ENCODE measurements at regions not wholly inside any gene's neighbourhood (a gene's known extent, or its start where the extent isn't known, plus 50 kb on each side); places are given as distances from the start of the nearest gene placed in this dataset.

GRCh38 chr17:34140006-34140405 lies 115.1 kb upstream of the CCL2 start:
- no peak for DNase-seq (ENCODE audit: low spot score)

GRCh38 chr17:34141590-34141989 lies 113.5 kb upstream of the CCL2 start:
- DNase-seq (ENCODE audit: low spot score) = no peak

- no peak for DNase-seq (ENCODE audit: low spot score)
Measured at GRCh38 chr17:34143430-34143829, 111.7 kb upstream of the CCL2 start.

DNA sequence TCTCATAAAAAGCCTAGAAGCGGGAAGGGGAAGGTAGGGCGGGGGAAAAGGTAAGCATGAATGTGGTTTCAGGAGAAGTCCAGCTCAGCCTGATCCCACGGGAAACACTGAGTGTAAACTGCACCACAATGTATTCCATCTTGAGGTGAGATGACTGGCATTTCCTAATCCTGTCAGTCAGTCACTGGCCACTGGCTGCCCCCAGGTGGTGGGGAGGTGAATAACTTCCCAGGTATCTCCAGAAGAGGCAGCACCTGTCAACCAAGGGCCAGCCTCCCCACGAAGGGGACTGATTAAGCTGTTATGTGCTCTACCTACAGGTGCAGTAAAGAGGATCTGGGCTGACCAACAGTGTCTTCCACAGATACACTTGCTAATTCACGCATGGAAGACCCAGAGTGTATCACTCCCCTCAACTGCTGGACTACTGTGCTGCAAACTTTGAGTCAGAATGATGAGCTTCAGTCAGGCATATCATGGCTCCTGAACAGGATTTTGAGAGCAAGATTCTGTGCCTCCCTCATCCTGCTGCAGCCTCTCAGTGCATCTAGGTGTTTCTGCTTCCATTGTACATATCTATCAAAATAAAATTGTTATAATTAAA lies 108.5 kb upstream of the CCL2 start:
- DNase-seq (ENCODE audit: low spot score) = peak; percentile 78

DNA sequence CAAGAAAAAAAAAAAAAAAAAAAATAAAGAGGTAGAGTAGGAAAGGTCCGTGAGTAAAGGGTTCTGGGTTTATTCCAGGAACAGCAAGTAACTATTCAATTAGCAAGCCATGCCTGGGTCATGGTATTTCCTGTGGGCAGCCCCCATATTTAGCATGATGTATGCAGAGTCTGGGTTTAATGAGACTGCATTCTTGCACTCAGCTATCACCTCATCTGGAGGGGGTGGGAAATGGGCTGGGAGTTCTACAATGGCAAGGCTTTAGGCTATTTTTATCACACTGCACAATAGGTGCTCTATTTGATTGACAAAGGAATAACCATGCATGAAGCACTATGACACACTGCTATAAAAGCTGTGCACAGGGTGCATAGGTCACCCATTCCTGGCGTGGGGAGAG lies 104.0 kb upstream of the CCL2 start:
- peak; percentile 30 for DNase-seq (ENCODE audit: low spot score)

GRCh38 chr17:34153991-34154390 lies 101.1 kb upstream of the CCL2 start:
- no peak for DNase-seq (ENCODE audit: low spot score)

DNA sequence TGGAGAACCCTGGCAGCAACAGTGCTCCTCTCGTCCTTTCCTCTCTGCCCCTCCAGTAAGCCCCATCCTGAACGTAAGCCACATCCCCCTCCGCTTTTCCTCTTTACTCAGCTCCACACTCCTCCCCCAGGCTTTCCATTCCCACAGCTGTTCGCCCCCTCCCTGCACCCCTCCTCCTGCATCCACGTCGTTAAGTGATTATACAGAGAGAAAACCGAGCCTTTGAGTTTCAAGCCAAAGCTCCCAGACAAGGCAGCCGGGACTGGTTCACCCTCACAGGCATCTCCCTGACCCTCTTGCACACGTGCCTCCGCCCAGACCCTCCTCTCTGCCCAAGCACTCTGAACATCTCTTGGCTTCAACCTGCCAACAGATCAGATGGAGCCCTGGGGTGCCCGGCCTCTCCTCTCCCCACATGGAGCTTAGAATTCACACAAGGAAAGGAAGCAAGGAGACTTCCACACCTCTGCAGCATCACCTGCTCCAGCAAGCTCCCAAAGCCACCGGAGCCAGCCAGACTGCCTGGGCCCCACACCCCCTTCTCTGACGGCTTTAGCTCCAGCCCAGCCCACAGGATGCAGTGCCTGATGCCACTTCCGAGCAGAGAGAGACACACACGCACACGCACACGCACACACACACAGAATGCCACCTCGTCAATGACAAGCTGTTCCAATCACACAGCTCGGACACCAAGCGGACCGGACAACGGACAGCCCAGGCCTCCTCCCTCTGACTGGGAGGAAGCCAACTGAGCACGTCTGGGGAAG lies 99.9 kb upstream of the CCL2 start:
- no peak for DNase-seq (ENCODE audit: low spot score)

DNA sequence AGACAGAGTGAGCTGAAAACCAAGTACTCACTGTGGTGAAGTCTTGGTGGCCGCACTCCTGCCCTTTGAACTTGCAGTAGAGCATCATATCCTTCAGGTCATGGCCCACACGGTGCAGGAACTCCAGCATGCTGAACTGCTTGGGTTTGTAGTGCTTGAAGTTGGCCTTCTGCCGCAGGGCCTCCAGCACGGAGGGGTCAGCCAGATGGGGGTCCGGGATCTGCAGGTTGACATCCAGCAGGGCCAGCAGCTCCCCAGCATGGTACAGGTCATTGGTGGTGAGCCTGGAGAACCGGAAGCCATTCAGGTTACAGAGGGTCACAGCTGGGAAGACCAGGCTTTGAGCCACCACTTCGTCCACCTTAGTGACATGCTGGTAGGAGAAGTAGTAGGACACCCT lies 99.1 kb upstream of the CCL2 start:
- DNase-seq (ENCODE audit: low spot score) = no peak

DNA sequence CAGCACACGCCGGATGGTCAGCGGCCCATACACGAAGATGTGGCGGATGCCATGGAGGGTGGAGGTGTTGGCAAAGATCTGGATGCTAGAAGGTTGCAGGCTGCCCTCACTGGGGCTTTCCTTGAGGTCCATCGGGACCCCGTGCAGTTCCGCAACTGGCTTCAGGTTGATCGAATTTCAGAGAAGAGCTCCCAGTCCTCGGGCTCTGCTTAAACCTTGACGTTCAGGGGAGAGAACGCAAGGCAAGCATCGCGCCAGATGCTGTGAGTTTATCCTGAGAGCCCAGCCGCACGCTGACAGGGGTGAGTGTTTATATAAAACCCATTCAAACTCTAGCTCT lies 98.7 kb upstream of the CCL2 start:
- DNase-seq (ENCODE audit: low spot score) = no peak

- DNase-seq (ENCODE audit: low spot score) = peak; percentile 64
Measured at GRCh38 chr17:34156741-34157589, 98.1 kb upstream of the CCL2 start.

- no peak for DNase-seq (ENCODE audit: low spot score)
Measured at GRCh38 chr17:34161690-34162089, 93.4 kb upstream of the CCL2 start.

GRCh38 chr17:34163123-34163522 lies 92.0 kb upstream of the CCL2 start:
- DNase-seq (ENCODE audit: low spot score) = no peak

GRCh38 chr17:34163646-34164045 lies 91.4 kb upstream of the CCL2 start:
- peak; percentile 35 for DNase-seq (ENCODE audit: low spot score)

DNA sequence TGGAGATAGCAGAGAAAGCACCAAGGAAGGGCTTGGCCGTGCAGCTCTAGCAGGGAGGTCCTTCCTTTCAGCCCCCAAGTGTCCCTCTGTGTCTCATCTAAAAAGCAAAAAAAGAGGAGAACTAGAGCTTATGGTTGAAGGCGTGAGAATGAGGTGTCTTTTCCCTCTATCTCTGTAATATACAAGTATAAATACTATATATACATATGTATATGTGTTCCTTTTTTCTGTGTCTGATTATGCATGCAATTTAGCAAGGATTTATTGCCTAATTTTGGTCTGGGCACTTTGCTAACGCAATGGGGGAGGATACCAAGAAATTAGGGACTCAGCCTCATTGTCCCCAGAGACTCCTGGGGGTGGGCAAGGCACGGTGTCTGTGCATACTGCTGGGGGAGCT lies 90.2 kb upstream of the CCL2 start:
- no peak for DNase-seq (ENCODE audit: low spot score)

- DNase-seq (ENCODE audit: low spot score) = no peak
Measured at GRCh38 chr17:34166352-34166751, 88.7 kb upstream of the CCL2 start.

DNA sequence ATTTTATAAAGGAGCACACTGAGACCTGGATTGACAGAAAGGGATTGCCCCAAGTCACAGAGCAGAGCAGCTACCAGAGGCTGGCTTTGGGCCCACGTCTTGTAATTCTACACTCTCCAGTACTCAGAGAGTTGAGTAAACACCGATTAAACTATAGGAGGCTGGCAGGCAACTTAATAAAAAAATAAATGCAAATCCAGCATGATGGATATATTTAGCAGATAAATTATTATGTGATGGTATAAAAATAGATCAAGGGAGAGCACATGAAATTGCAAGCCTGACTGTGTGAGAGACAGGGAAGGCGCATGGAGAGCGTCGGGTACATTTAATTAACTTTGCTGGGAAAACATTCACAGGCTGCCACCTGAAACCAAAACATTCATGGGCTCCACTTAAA lies 87.7 kb upstream of the CCL2 start:
- DNase-seq (ENCODE audit: low spot score) = no peak

- no peak for DNase-seq (ENCODE audit: low spot score)
Measured at GRCh38 chr17:34168989-34169388, 86.1 kb upstream of the CCL2 start.

DNA sequence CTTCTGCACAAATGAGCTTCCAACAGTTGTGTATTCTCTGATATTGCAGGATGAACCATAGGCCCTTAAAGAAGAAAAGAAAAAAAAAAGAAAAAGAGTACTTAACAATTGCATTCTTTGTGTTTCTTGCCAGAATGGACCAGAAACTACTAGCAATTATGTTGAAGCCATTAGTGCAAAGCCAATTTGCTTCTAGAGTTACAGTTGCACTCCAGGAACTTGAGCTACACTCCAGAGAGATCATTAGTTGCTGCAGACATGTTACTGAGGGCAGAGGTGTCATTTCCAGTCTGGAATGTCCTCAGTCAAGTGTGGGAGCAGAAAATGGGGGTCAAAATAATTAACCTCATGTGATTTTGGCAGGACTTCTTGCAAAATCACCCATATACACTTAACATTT lies 85.6 kb upstream of the CCL2 start:
- DNase-seq (ENCODE audit: low spot score) = no peak

DNA sequence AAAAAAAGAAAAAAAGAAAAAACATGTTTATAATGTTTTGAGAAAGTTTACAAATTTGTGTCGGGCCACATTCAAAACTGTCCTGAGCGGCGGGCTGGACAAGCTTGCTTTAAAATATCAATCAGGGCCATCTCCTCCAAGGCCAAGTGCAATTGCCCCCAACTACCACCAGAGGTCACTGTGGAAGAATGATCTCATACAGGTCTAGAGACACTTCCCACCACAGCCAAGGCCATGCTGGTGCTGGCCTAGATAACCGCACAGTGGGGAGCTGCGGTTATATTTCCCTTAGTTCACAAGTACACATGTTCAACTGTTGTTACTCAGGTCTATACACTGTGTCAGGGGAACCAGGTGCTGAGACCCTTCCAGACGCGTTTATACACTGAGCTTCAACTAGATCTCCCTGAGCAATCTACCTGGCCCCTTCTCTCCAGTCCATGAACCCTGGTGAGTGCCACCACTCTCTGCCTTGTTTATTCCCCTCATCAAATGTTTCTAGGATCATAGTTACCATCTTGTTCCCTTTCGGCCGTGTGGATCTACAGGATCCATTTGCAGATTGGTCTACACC lies 83.8 kb upstream of the CCL2 start:
- DNase-seq (ENCODE audit: low spot score) = peak; percentile 76

- no peak for DNase-seq (ENCODE audit: low spot score)
Measured at GRCh38 chr17:34172390-34172918, 82.6 kb upstream of the CCL2 start.

GRCh38 chr17:34173241-34173640 lies 81.8 kb upstream of the CCL2 start:
- DNase-seq (ENCODE audit: low spot score) = no peak

DNA sequence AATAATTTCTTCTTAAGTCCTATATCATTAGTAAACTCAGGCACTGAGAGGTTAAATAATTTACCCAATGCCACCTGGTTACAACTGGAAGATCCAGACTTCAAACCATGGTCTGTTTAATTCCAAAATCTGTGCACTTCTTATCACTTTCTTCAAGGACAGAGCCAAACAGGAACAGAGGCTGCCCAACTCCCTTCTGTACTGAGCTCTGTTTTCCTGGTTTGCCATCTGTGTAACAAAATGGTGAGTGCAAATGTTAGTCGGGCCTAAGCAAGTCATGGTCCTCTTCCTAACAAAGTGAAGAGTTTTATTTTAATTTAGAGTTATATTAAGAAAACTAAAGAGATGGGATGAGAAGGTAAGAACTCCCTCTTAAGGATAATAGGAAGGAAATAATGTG lies 80.6 kb upstream of the CCL2 start:
- DNase-seq (ENCODE audit: low spot score) = no peak

DNA sequence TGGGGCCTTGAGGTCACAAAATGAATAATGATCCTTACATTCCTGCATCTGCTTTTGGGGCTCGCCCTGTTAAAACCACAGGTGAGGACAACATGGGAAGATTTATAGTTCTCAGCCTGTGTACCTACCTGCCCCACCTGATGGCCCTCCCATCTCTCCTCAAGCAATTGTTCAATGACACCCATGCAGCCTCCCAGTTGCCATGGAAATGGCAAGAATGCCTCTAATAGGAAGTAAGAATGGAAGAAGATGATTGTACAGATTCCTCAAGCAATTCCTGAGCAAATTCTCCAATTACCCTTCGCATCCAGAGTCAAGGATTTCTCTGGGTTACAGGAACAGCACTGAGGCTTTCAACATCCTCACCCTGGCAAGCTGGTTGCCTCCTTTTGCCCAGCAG lies 78.6 kb upstream of the CCL2 start:
- DNase-seq (ENCODE audit: low spot score) = no peak
